ENCODE measurements at regions not wholly inside any gene's neighbourhood (a gene's known extent, or its start where the extent isn't known, plus 50 kb on each side); places are given as distances from the start of the nearest gene placed in this dataset.

- TF ChIP-seq CTCF (IDR thresholded peaks at IDR 0.05) (no peak), POLR2A (IDR thresholded peaks at IDR 0.05) (no peak), POLR2AphosphoS5 (IDR thresholded peaks at IDR 0.05) (no peak), EP300 (IDR thresholded peaks at IDR 0.05) (no peak)
Measured at GRCh38 chr16:48885471-48885870, 275.5 kb upstream of the N4BP1 start.
